ENCODE measurements at regions not wholly inside any gene's neighbourhood (a gene's known extent, or its start where the extent isn't known, plus 50 kb on each side); places are given as distances from the start of the nearest gene placed in this dataset.

DNA sequence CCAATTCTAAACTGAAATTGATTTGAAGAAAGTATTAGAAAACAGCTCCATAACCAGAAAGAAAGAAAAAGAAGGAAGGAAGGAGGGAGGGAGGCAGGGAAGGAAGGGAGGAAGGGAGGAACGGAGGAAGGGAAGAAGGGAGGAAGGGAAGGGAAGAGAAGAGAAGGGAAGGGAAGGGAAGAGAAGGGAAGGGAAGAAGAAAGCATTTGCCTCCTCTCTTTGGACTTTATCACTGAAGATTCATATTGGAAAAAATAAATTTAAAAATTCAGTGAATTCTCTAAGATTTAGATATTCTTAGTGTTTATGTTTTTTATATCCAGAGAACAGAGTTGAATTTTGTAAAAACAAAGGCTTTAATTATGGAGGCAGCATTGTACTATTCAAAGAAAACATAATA, 68.5 kb upstream of the NXT1 start:
- Histone ChIP-seq H3K4me1 (ENCODE audit: control insufficient read depth in 1 of 2, insufficient read depth in 2 of 2, low read length in 2 of 2) (no peaks in the 10 kb centered on the region), H3K27me3 (ENCODE audit: control insufficient read depth in 1 of 2, insufficient read depth in 2 of 2, low read length in 2 of 2) (no peaks in the 10 kb centered on the region), H3K4me3 (ENCODE audit: low read depth in 1 of 2, low read length in 2 of 2) (no peak overlapping the region), H3K36me3 (ENCODE audit: control insufficient read depth in 1 of 2, insufficient read depth in 2 of 2, low read length in 2 of 2) (no peaks in the 10 kb centered on the region), H3K9me3 (ENCODE audit: control insufficient read depth in 1 of 2, low read length in 2 of 2) (no peaks in the 10 kb centered on the region), H3K9ac (ENCODE audit: low read depth in 1 of 2, low read length in 2 of 2) (no peak overlapping the region), H3K27ac (ENCODE audit: low read depth, low read length) (no peak overlapping the region)

DNA sequence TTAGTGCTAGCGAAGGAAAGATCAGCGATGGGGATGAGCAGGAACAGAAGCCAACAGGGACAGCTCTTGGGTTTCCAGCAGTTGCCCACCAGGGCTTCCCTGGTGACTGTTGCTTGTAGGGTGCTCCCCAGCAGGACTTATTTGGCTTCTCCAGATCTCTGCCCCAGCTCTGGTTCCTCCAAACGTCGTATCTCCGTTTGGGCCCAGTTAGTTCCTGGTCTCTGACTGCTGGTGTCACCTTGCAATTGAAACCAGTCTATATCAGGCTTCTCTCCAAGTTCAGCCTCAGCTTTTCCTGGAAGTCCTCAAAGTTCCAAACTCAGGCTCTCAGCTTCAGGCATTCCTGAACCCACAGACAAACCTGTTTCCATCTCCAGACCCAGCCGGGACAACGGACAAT, 70.8 kb upstream of the NXT1 start:
- Histone ChIP-seq H3K9me3 (ENCODE audit: control insufficient read depth in 1 of 2, low read length in 2 of 2) (no peaks in the 10 kb centered on the region), H3K27ac (ENCODE audit: low read depth, low read length) (no peak overlapping the region), H3K27me3 (ENCODE audit: control insufficient read depth in 1 of 2, insufficient read depth in 2 of 2, low read length in 2 of 2) (no peaks in the 10 kb centered on the region), H3K9ac (ENCODE audit: low read depth in 1 of 2, low read length in 2 of 2) (no peak overlapping the region), H3K4me3 (ENCODE audit: low read depth in 1 of 2, low read length in 2 of 2) (no peak overlapping the region), H3K4me1 (ENCODE audit: control insufficient read depth in 1 of 2, insufficient read depth in 2 of 2, low read length in 2 of 2) (no peaks in the 10 kb centered on the region), H3K36me3 (ENCODE audit: control insufficient read depth in 1 of 2, insufficient read depth in 2 of 2, low read length in 2 of 2) (no peaks in the 10 kb centered on the region)

DNA sequence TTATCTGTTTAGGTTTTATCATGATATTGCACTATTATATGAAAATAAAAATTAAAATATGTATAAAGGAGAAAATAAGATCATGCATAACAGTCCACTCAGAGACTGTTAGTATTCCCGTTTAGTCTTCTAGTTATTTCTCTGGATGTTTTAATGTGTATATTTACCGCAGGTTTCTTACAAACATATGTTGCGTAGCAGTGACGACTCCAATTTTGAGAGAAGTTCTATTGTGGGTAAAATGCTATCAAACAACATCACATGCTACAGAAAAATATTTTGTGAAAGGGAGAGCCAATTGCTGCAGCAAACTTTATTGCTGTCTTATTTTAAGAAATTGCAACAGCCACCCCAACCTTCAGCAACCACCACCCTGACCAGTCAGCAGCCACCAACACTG, 72.4 kb upstream of the NXT1 start:
- H3K4me3 ChIP-seq (ENCODE audit: low read depth in 1 of 2, low read length in 2 of 2), result no peak overlapping the region
- H3K27me3 ChIP-seq (ENCODE audit: control insufficient read depth in 1 of 2, insufficient read depth in 2 of 2, low read length in 2 of 2), result no peaks in the 10 kb centered on the region
- H3K27ac ChIP-seq (ENCODE audit: low read depth, low read length), result no peak overlapping the region
- H3K4me1 ChIP-seq (ENCODE audit: control insufficient read depth in 1 of 2, insufficient read depth in 2 of 2, low read length in 2 of 2), result no peaks in the 10 kb centered on the region
- H3K36me3 ChIP-seq (ENCODE audit: control insufficient read depth in 1 of 2, insufficient read depth in 2 of 2, low read length in 2 of 2), result no peaks in the 10 kb centered on the region
- H3K9me3 ChIP-seq (ENCODE audit: control insufficient read depth in 1 of 2, low read length in 2 of 2), result no peaks in the 10 kb centered on the region
- H3K9ac ChIP-seq (ENCODE audit: low read depth in 1 of 2, low read length in 2 of 2), result no peak overlapping the region

DNA sequence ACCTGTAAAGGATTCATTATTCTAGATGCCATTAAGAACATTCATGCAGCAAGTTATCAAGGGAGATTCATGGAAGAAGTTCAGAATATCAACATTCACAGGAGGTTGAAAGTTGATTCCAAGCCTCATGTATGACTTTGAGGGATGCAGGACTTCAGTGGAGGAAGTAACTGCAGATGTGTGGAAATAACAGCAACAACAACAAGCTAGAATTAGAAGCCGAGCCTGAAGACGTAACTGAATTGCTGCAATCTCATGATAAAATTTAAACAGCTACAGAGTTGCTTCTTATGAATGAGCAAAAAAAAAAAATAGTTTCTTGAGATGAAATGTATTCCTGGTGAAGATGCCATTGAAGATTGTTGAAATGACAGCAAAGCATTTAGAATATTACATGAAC, 73.3 kb upstream of the NXT1 start:
- no peak overlapping the region for H3K4me3 ChIP-seq (ENCODE audit: low read depth in 1 of 2, low read length in 2 of 2)
- H3K9me3 ChIP-seq (ENCODE audit: control insufficient read depth in 1 of 2, low read length in 2 of 2), result no peaks in the 10 kb centered on the region
- H3K4me1 ChIP-seq (ENCODE audit: control insufficient read depth in 1 of 2, insufficient read depth in 2 of 2, low read length in 2 of 2), result no peaks in the 10 kb centered on the region
- H3K27ac ChIP-seq (ENCODE audit: low read depth, low read length), result no peak overlapping the region
- H3K9ac ChIP-seq (ENCODE audit: low read depth in 1 of 2, low read length in 2 of 2), result no peak overlapping the region
- no peaks in the 10 kb centered on the region for H3K36me3 ChIP-seq (ENCODE audit: control insufficient read depth in 1 of 2, insufficient read depth in 2 of 2, low read length in 2 of 2)
- no peaks in the 10 kb centered on the region for H3K27me3 ChIP-seq (ENCODE audit: control insufficient read depth in 1 of 2, insufficient read depth in 2 of 2, low read length in 2 of 2)

DNA sequence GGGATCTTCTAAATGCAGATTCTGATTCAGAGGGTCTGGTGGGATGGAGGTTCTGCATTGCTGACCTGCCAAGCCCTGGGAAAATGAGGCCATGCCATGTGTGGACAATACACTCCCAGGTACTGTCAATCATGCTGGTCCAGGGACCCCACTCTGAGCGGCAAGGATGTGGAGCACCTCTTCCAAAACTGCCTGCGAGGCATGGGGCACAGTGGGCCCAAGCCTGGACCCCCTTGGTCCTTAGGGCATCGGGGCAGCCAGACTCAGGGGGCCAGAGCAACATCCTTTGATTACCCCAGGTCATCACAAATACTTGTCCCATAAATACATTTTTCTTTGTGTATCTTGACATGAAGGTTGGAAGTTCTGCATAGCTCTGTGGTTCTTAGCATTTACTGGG, 76.8 kb upstream of the NXT1 start:
- Histone ChIP-seq H3K9me3 (ENCODE audit: control insufficient read depth in 1 of 2, low read length in 2 of 2) (peaks cover under 1 to 2% of the 10 kb centered on the region in 2 donors), H3K27me3 (ENCODE audit: control insufficient read depth in 1 of 2, insufficient read depth in 2 of 2, low read length in 2 of 2) (no peaks in the 10 kb centered on the region), H3K27ac (ENCODE audit: low read depth, low read length) (no peak overlapping the region), H3K4me1 (ENCODE audit: control insufficient read depth in 1 of 2, insufficient read depth in 2 of 2, low read length in 2 of 2) (no peaks in the 10 kb centered on the region), H3K36me3 (ENCODE audit: control insufficient read depth in 1 of 2, insufficient read depth in 2 of 2, low read length in 2 of 2) (no peaks in the 10 kb centered on the region), H3K4me3 (ENCODE audit: low read depth in 1 of 2, low read length in 2 of 2) (no peak overlapping the region), H3K9ac (ENCODE audit: low read depth in 1 of 2, low read length in 2 of 2) (no peak overlapping the region)

DNA sequence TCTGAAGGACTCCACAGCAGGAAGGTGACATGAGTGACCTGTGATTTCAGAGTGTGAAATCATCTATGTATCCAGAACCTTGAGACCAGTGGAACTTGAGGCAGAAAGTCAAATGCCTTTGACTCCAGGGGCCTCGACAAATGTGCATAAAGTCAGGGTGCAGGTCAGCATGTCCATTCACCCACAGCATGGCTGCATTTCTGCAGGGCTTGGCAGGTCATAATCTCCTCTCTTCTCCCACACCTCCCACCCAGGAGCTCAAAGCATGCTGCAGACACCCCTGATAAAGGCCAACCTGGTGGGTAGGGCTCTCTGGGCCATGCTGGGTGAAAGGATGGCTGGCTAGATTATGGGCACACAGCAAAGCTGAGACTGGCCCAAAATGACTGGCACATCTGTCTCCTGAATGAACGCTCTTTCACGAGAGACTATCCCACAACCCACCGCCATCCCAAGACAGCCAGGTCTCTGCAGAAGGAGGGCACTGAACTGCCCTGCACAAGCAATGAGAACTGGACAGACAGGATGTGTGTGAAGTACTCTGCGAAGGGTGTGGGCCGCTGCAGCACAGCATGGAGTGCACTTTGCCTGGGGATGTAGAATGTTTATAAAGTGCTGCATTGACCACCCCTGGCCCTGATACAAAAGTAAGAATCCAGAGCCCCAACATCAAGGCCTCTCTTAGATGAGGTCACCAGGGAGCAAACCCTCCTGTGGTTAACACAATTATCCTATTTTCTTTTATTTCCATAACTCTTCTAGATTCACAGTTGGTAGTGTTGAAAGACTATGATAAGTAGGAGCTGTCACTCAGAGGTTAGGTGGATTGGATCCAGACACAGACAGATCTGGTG, 78.2 kb upstream of the NXT1 start:
- Histone ChIP-seq H3K27ac (ENCODE audit: low read depth, low read length) (no peak overlapping the region), H3K4me1 (ENCODE audit: control insufficient read depth in 1 of 2, insufficient read depth in 2 of 2, low read length in 2 of 2) (no peaks in the 10 kb centered on the region), H3K9ac (ENCODE audit: low read depth in 1 of 2, low read length in 2 of 2) (no peak overlapping the region)

DNA sequence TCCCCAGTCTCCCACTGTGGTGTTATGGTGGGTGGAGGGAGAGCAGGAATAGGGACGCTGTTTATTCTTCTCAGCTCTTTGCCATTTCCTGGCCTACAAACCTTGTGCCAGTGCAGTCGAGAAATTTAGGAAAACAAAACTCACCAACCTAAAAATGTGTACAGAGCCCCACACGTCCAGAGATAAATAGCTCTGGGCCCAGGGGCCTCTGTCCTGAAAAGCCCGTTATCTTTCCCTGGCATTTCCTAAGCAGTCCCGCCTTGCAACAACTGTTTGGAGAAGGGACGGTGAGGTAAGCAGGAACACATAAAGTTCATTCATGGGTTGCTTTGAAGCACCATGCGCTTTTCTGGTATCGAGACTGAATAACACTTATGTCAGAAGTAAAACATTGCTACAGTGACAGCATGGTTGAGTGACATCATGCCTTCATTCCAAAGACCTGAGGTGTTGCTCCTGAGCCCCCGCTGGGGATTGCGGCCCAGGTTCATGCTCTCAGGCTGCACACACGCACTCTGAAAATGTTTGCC, 80.1 kb upstream of the NXT1 start:
- Histone ChIP-seq H3K27ac (ENCODE audit: low read depth, low read length) (no peak overlapping the region), H3K27me3 (ENCODE audit: control insufficient read depth in 1 of 2, insufficient read depth in 2 of 2, low read length in 2 of 2) (no peaks in the 10 kb centered on the region), H3K4me1 (ENCODE audit: control insufficient read depth in 1 of 2, insufficient read depth in 2 of 2, low read length in 2 of 2) (no peaks in the 10 kb centered on the region), H3K9ac (ENCODE audit: low read depth in 1 of 2, low read length in 2 of 2) (no peak overlapping the region), H3K36me3 (ENCODE audit: control insufficient read depth in 1 of 2, insufficient read depth in 2 of 2, low read length in 2 of 2) (no peaks in the 10 kb centered on the region), H3K9me3 (ENCODE audit: control insufficient read depth in 1 of 2, low read length in 2 of 2) (peaks cover 9 to 10% of the 10 kb centered on the region in 2 donors), H3K4me3 (ENCODE audit: low read depth in 1 of 2, low read length in 2 of 2) (no peak overlapping the region)

More for the DNA sequence above, 78.2 kb upstream of the NXT1 start:
- Histone ChIP-seq H3K4me3 (ENCODE audit: low read depth in 1 of 2, low read length in 2 of 2) (no peak overlapping the region), H3K36me3 (ENCODE audit: control insufficient read depth in 1 of 2, insufficient read depth in 2 of 2, low read length in 2 of 2) (no peaks in the 10 kb centered on the region), H3K9me3 (ENCODE audit: control insufficient read depth in 1 of 2, low read length in 2 of 2) (peaks cover 9 to 10% of the 10 kb centered on the region in 2 donors), H3K27me3 (ENCODE audit: control insufficient read depth in 1 of 2, insufficient read depth in 2 of 2, low read length in 2 of 2) (no peaks in the 10 kb centered on the region)

DNA sequence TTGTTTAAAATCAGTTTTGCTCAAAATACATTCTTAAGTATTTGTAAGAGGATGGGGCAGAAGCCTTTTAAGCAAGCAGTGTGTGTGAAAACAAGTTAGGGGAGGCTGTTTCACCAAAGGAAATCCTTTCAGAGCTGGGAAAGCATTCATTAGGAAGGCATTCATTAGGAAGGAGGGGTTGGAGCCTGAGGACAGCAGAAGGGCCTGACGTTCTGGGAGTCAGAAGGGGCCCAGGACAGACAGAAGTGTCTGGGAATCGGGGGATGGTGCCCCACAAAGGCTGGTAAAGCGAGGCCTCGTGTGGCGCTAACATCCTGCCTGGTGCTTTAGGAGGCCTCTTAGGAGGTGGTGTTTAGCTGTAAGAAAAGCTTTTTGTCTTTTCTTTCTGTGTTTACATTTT, 80.6 kb upstream of the NXT1 start:
- no peaks in the 10 kb centered on the region for H3K36me3 ChIP-seq (ENCODE audit: control insufficient read depth in 1 of 2, insufficient read depth in 2 of 2, low read length in 2 of 2)
- H3K4me1 ChIP-seq (ENCODE audit: control insufficient read depth in 1 of 2, insufficient read depth in 2 of 2, low read length in 2 of 2), result no peaks in the 10 kb centered on the region
- no peak overlapping the region for H3K9ac ChIP-seq (ENCODE audit: low read depth in 1 of 2, low read length in 2 of 2)
- H3K27me3 ChIP-seq (ENCODE audit: control insufficient read depth in 1 of 2, insufficient read depth in 2 of 2, low read length in 2 of 2), result no peaks in the 10 kb centered on the region
- no peak overlapping the region for H3K27ac ChIP-seq (ENCODE audit: low read depth, low read length)
- H3K9me3 ChIP-seq (ENCODE audit: control insufficient read depth in 1 of 2, low read length in 2 of 2), result peaks cover 9 to 10% of the 10 kb centered on the region in 2 donors
- H3K4me3 ChIP-seq (ENCODE audit: low read depth in 1 of 2, low read length in 2 of 2), result no peak overlapping the region

DNA sequence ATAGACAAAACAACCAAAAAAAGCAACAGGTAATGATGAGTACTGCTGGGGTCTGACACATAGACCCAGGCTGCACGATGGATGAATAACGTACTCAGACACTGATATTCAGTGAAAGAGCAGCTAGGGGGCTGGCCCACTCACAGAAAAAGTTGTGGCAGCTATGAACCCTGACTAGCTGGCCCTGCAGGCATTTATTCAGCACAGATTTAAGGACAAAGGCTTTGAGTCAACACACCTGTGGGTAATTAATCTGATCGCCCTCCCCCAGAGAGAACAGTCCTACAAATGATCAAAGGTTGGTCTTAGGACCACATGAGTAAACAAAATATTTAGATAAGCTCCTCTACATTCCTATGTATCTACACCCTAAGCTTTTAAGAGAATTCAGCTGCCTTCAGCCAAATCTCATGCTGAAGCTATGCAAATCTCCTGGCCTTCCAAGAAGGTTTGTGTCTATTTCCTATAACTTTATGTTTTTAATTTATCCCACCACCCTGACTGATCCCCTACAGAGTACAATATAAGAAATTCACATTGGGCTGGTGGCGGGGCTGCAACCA, 81.7 kb upstream of the NXT1 start:
- H3K36me3 ChIP-seq (ENCODE audit: control insufficient read depth in 1 of 2, insufficient read depth in 2 of 2, low read length in 2 of 2), result no peaks in the 10 kb centered on the region
- H3K27me3 ChIP-seq (ENCODE audit: control insufficient read depth in 1 of 2, insufficient read depth in 2 of 2, low read length in 2 of 2), result no peaks in the 10 kb centered on the region
- no peak overlapping the region for H3K4me3 ChIP-seq (ENCODE audit: low read depth in 1 of 2, low read length in 2 of 2)
- no peak overlapping the region for H3K9ac ChIP-seq (ENCODE audit: low read depth in 1 of 2, low read length in 2 of 2)
- no peak overlapping the region for H3K27ac ChIP-seq (ENCODE audit: low read depth, low read length)
- H3K4me1 ChIP-seq (ENCODE audit: control insufficient read depth in 1 of 2, insufficient read depth in 2 of 2, low read length in 2 of 2), result no peaks in the 10 kb centered on the region
- peaks cover 9 to 10% of the 10 kb centered on the region in 2 donors for H3K9me3 ChIP-seq (ENCODE audit: control insufficient read depth in 1 of 2, low read length in 2 of 2)

DNA sequence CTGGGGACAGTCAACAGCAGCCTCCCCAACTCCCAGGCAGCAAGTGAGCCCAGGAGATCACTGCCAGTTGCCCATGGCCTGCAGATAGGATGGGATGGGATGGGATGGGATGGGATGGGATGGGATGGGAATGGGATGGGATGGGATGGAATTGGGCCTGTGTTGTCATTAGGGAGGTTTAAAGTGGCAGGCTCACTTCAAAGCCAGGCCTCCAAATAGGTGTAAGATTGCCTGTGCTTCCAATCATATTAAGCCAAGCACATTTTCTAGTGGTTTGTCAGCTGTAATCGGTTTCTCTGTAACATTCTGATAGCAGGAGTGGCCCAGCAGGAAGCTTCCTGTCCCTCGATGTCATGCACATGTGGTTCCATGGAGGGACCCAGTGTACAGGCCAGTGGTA, 82.7 kb upstream of the NXT1 start:
- H3K4me3 ChIP-seq (ENCODE audit: low read depth in 1 of 2, low read length in 2 of 2), result no peak overlapping the region
- H3K27ac ChIP-seq (ENCODE audit: low read depth, low read length), result no peak overlapping the region
- no peaks in the 10 kb centered on the region for H3K27me3 ChIP-seq (ENCODE audit: control insufficient read depth in 1 of 2, insufficient read depth in 2 of 2, low read length in 2 of 2)
- peaks cover 10 to 14% of the 10 kb centered on the region in 2 donors for H3K9me3 ChIP-seq (ENCODE audit: control insufficient read depth in 1 of 2, low read length in 2 of 2)
- H3K4me1 ChIP-seq (ENCODE audit: control insufficient read depth in 1 of 2, insufficient read depth in 2 of 2, low read length in 2 of 2), result no peaks in the 10 kb centered on the region
- no peak overlapping the region for H3K9ac ChIP-seq (ENCODE audit: low read depth in 1 of 2, low read length in 2 of 2)
- no peaks in the 10 kb centered on the region for H3K36me3 ChIP-seq (ENCODE audit: control insufficient read depth in 1 of 2, insufficient read depth in 2 of 2, low read length in 2 of 2)

Data from duodenal mucosa (tissue), 2 donors.